GM12864 (cell line): ENCODE measurements at regions not wholly inside any gene's neighbourhood (a gene's known extent, or its start where the extent isn't known, plus 50 kb on each side); places are given as distances from the start of the nearest gene placed in this dataset.
"Not testable (repeated sequence)": the region's sequence is repeated elsewhere in the genome, so short reads cannot be mapped to it uniquely, and the experiment has no call there.

ENCODE experiments used
- DNase-seq: peaks from one replicate; pipeline ENCODE4 v3.0.0-alpha.2; 2011; ENCODE audit warnings: low read depth
- H3K4me3 ChIP-seq: 2 replicates; pipeline ENCODE4 v1.5.1; 2011; ENCODE audit warnings: mild to moderate bottlenecking, low read depth, low read length, control low read depth
- TF ChIP-seq, protein P1 (sequence below): IDR thresholded peaks from 2 replicates; pipeline ENCODE4 v1.5.1; 2011; ENCODE audit warnings: low read depth, mild to moderate bottlenecking, moderate library complexity, low read length, control low read depth, inconsistent platforms; ENCODE audit errors: missing control alignments

DNA sequence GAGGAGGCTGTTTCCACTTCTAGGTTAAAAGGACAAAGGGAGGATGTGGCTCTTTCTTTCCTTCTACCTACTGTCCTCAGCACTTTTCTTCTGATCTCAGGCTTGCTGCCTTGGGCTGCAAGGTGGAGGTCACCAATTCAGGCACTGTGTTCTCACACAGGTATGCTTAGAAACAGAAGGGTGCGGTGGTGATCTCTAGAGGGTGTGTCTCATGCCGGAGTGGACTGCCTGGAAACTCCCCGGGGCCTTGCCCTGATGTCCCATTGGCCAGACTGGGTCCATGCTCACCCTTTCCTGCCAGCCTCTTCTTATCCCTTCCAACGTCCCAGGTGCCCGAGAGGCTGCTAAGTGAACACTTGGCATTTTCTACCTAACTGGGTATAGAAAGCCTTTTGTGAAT is 1197.6 kb downstream of the AACS start:
- no peak for DNase-seq
- TF ChIP-seq, protein P1, sequence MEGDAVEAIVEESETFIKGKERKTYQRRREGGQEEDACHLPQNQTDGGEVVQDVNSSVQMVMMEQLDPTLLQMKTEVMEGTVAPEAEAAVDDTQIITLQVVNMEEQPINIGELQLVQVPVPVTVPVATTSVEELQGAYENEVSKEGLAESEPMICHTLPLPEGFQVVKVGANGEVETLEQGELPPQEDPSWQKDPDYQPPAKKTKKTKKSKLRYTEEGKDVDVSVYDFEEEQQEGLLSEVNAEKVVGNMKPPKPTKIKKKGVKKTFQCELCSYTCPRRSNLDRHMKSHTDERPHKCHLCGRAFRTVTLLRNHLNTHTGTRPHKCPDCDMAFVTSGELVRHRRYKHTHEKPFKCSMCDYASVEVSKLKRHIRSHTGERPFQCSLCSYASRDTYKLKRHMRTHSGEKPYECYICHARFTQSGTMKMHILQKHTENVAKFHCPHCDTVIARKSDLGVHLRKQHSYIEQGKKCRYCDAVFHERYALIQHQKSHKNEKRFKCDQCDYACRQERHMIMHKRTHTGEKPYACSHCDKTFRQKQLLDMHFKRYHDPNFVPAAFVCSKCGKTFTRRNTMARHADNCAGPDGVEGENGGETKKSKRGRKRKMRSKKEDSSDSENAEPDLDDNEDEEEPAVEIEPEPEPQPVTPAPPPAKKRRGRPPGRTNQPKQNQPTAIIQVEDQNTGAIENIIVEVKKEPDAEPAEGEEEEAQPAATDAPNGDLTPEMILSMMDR = no peak
- H3K4me3 ChIP-seq = no peak overlapping the region

DNA sequence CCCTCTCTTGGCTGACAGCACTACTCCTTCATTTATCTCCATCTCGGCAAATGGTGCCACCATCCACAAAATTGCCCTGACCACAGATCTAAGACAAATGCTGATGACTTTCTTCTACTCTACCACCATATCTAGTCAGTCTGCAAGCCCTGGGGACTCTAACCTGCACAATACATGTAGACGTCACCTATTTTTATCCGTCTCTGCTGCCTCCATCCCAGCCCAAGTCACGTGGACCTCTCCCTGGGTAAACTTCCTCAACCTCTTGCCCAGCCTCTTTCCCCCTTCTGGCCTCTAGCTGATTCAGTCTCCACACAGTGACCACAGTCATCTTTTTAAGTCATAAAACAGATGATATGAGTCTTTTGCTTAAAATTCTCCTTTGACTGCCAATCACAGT is 1203.0 kb downstream of the AACS start:
- TF ChIP-seq, protein P1 = no peak
- DNase-seq = no peak
- no peak overlapping the region for H3K4me3 ChIP-seq

DNA sequence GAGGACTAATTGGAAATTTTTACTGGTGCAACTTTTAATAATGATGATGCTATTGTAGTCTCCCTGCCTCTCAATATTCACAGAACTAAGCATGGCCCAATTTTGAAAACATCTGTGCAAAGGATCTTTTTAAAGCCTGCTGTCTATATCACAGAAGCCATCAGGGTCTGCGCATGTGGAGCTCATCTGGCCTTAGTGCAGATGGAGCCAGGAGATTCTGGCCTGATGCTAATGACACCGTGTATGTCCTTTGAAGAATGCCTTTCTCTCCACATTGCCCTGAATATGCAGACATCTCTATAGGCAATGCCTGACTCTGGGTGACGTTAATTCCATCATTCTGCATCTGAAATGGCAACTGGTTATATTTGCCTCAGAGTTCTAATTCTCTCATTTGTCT is 1205.9 kb downstream of the AACS start:
- TF ChIP-seq, protein P1 = no peak
- no peak overlapping the region for H3K4me3 ChIP-seq
- no peak for DNase-seq

DNA sequence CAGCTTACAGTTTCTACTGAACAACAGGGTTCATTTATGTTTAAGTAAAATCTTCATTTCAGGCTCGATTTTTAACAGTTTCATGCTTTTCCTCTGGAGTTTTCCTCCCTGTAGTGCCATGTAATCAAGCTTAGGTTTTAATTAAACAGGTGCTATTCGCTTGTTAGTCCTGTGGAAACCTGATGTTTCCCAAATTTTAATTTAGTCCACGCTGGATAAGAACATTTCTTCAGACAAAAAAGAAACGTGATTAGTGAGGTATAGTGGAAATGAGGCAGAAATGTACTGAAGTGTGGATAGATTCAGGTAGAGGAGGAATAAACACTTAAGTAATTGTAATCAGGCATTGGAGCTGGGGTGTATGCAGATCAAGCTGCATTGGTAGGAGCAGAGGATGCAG is 1217.5 kb downstream of the AACS start:
- no peak overlapping the region for H3K4me3 ChIP-seq
- no peak for DNase-seq
- TF ChIP-seq, protein P1 = no peak

DNA sequence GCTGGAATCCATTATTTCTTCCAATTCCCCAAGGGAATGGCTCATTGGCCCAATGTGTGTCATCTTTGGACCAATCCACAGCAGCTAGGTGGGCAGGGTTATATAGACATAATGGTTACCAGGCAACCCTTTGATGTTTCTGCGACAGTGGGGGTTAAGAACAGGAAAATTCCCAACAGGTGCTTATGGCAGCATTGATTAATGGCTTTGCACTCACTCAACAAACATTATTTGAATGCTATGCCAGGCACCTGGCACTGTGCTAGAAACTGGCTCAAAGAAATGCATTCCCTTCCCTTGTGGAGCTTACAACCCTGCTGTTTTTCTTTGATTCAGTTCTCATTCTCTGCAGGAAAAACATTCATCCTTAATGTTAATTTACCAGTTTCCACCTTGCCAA is 1221.0 kb downstream of the AACS start:
- TF ChIP-seq, protein P1 = no peak
- DNase-seq = no peak

DNA sequence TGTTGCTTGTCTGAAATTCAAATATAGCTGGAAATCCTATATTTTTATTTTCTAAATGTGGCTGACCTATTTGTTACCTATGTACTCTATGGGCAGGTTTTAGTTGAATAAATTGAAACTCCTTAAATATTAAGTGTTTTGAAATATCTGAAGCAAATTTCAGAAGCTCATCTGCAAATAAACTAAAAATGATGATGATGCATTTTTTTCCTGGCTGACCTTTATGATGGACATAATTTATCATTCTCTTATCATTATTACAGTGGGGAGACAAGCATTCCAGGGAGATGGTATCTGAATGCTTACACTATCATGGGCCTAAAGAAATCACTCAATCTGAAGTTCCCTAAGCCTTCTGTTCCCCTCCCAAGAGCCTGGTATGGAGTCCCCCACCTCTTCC is 1225.2 kb downstream of the AACS start:
- no peak for DNase-seq
- TF ChIP-seq, protein P1 = no peak
- H3K4me3 ChIP-seq = no peak overlapping the region

More for the DNA sequence above, 1221.0 kb downstream of the AACS start:
- no peak overlapping the region for H3K4me3 ChIP-seq

DNA sequence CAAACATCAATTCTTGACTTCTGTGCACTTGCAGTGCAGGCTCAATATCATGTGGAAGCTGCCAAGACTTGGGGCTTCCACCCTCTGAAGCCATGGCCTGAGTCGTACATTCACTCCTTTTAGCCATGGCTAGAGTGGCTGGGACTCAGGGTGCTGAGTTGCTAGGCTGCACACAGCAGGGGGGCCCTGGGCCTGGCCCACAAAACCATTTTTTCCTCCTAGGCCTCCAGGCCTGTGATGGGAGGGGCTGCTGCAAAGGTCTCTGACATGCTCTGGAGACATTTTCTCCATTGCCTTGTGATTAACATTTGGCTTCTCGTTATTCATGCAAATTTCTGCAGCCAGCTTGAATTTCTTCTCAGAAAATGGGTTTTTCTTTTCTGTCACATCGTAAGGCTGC is 1226.8 kb downstream of the AACS start:
- not testable (repeated sequence) for DNase-seq, H3K4me3 ChIP-seq

DNA sequence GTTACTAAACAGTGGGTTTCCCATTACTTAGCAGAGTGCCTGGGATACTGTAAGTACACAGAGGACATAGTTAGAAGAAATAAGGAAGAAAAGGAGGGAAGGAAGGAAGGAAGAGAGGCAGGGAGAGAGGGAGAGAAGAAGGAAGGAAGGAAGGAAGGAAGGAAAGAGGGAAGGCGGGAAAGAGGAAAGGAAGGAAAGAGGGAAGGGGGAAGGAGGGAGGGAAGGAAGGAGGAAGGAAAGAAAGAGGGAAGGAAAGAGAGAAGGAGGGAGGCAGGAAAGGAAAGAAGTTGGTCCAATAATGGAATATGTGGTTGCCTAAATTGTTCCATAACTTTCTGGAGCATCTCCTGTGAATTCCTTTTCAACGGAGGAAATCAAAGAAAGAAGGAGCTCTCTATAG is 1230.4 kb downstream of the AACS start:
- DNase-seq = no peak
- TF ChIP-seq, protein P1 = no peak
- H3K4me3 ChIP-seq = no peak overlapping the region
